ENCODE measurements at regions not wholly inside any gene's neighbourhood (a gene's known extent, or its start where the extent isn't known, plus 50 kb on each side); places are given as distances from the start of the nearest gene placed in this dataset.

- no peak for DNase-seq
- no peak overlapping the region for H3K27ac Mint-ChIP-seq
- H3K9me3 Mint-ChIP-seq: no peaks in the 10 kb centered on the region
- CTCF ChIA-PET: no interaction called here
- no peaks in the 10 kb centered on the region for H3K36me3 Mint-ChIP-seq (ENCODE audit: low read depth)
- intact Hi-C loops (cut with micrococcal nuclease): no loop called here
- no peaks in the 10 kb centered on the region for H3K4me1 Mint-ChIP-seq (ENCODE audit: low read depth)
- no peak overlapping the region for H3K4me3 Mint-ChIP-seq
- no peaks in the 10 kb centered on the region for H3K27me3 Mint-ChIP-seq (ENCODE audit: low read depth)
These were observed 368.3 kb downstream of the SPATA31D1 start for GRCh38 chr9:82356871-82357270.

- Mint-ChIP-seq H3K27ac (no peak overlapping the region), H3K4me1 (ENCODE audit: low read depth) (no peaks in the 10 kb centered on the region), H3K4me3 (no peak overlapping the region)
These were observed 374.6 kb downstream of the SPATA31D1 start for GRCh38 chr9:82363198-82363597.

GRCh38 chr9:82363682-82364081 lies 375.1 kb downstream of the SPATA31D1 start:
- CTCF ChIA-PET: no interaction called here
- peaks cover 2% of the 10 kb centered on the region for H3K9me3 Mint-ChIP-seq
- H3K4me3 Mint-ChIP-seq: no peak overlapping the region
- H3K36me3 Mint-ChIP-seq (ENCODE audit: low read depth): no peaks in the 10 kb centered on the region
- DNase-seq: no peak
- H3K27me3 Mint-ChIP-seq (ENCODE audit: low read depth): no peaks in the 10 kb centered on the region
- intact Hi-C loops (cut with micrococcal nuclease): no loop called here
- no peak overlapping the region for H3K27ac Mint-ChIP-seq
- no peaks in the 10 kb centered on the region for H3K4me1 Mint-ChIP-seq (ENCODE audit: low read depth)

More at GRCh38 chr9:82363198-82363597, 374.6 kb downstream of the SPATA31D1 start:
- peaks cover 2% of the 10 kb centered on the region for H3K9me3 Mint-ChIP-seq
- CTCF ChIA-PET: no interaction called here
- H3K27me3 Mint-ChIP-seq (ENCODE audit: low read depth): no peaks in the 10 kb centered on the region
- DNase-seq: no peak
- H3K36me3 Mint-ChIP-seq (ENCODE audit: low read depth): no peaks in the 10 kb centered on the region
- intact Hi-C loops (cut with micrococcal nuclease): no loop called here

GRCh38 chr9:82367016-82367415 lies 378.4 kb downstream of the SPATA31D1 start:
- Mint-ChIP-seq H3K27ac (no peak overlapping the region), H3K36me3 (ENCODE audit: low read depth) (no peaks in the 10 kb centered on the region), H3K4me1 (ENCODE audit: low read depth) (no peaks in the 10 kb centered on the region), H3K9me3 (peaks cover 4% of the 10 kb centered on the region), H3K4me3 (no peak overlapping the region), H3K27me3 (ENCODE audit: low read depth) (no peaks in the 10 kb centered on the region)
- CTCF ChIA-PET: no interaction called here
- intact Hi-C loops (cut with micrococcal nuclease): no loop called here
- no peak for DNase-seq

- no peaks in the 10 kb centered on the region for H3K27me3 Mint-ChIP-seq (ENCODE audit: low read depth)
- CTCF ChIA-PET: no interaction called here
- no peak for DNase-seq
- no peaks in the 10 kb centered on the region for H3K36me3 Mint-ChIP-seq (ENCODE audit: low read depth)
- peaks cover 4% of the 10 kb centered on the region for H3K9me3 Mint-ChIP-seq
- no peak overlapping the region for H3K27ac Mint-ChIP-seq
- H3K4me3 Mint-ChIP-seq: no peak overlapping the region
- no peaks in the 10 kb centered on the region for H3K4me1 Mint-ChIP-seq (ENCODE audit: low read depth)
- intact Hi-C loops (cut with micrococcal nuclease): no loop called here
These were observed 379.4 kb downstream of the SPATA31D1 start for GRCh38 chr9:82367929-82368328.

GRCh38 chr9:82369251-82369945 lies 380.8 kb downstream of the SPATA31D1 start:
- no peak for DNase-seq
- Mint-ChIP-seq H3K27ac (no peak overlapping the region), H3K4me3 (no peak overlapping the region), H3K9me3 (peaks cover 4% of the 10 kb centered on the region), H3K4me1 (ENCODE audit: low read depth) (no peaks in the 10 kb centered on the region), H3K36me3 (ENCODE audit: low read depth) (no peaks in the 10 kb centered on the region), H3K27me3 (ENCODE audit: low read depth) (no peaks in the 10 kb centered on the region)
- intact Hi-C loops (cut with micrococcal nuclease): no loop called here
- CTCF ChIA-PET: no interaction called here

- intact Hi-C loops (cut with micrococcal nuclease): no loop called here
- H3K4me3 Mint-ChIP-seq: no peak overlapping the region
- no peaks in the 10 kb centered on the region for H3K27me3 Mint-ChIP-seq (ENCODE audit: low read depth)
- peaks cover 2% of the 10 kb centered on the region for H3K9me3 Mint-ChIP-seq
- no peak overlapping the region for H3K27ac Mint-ChIP-seq
- no peak for DNase-seq
- CTCF ChIA-PET: no interaction called here
- no peaks in the 10 kb centered on the region for H3K36me3 Mint-ChIP-seq (ENCODE audit: low read depth)
- no peaks in the 10 kb centered on the region for H3K4me1 Mint-ChIP-seq (ENCODE audit: low read depth)
These were observed 386.5 kb downstream of the SPATA31D1 start for GRCh38 chr9:82375041-82375440.

- Mint-ChIP-seq H3K27me3 (ENCODE audit: low read depth) (no peaks in the 10 kb centered on the region), H3K9me3 (peaks cover 3% of the 10 kb centered on the region), H3K4me1 (ENCODE audit: low read depth) (no peaks in the 10 kb centered on the region), H3K36me3 (ENCODE audit: low read depth) (no peaks in the 10 kb centered on the region), H3K4me3 (no peak overlapping the region), H3K27ac (no peak overlapping the region)
- intact Hi-C loops (cut with micrococcal nuclease): no loop called here
- no peak for DNase-seq
- CTCF ChIA-PET: no interaction called here
These were observed 388.2 kb downstream of the SPATA31D1 start for GRCh38 chr9:82376677-82377232.

GRCh38 chr9:82382887-82383616 lies 394.5 kb downstream of the SPATA31D1 start:
- Mint-ChIP-seq H3K4me1 (ENCODE audit: low read depth) (no peaks in the 10 kb centered on the region), H3K27me3 (ENCODE audit: low read depth) (no peaks in the 10 kb centered on the region), H3K27ac (no peak overlapping the region), H3K9me3 (peaks cover 14% of the 10 kb centered on the region), H3K36me3 (ENCODE audit: low read depth) (no peaks in the 10 kb centered on the region), H3K4me3 (no peak overlapping the region)
- no peak for DNase-seq
- intact Hi-C loops (cut with micrococcal nuclease): no loop called here
- CTCF ChIA-PET: no interaction called here

GRCh38 chr9:82385633-82386032 lies 397.1 kb downstream of the SPATA31D1 start:
- intact Hi-C loops (cut with micrococcal nuclease): no loop called here
- Mint-ChIP-seq H3K27ac (no peak overlapping the region), H3K9me3 (peaks cover 18% of the 10 kb centered on the region), H3K27me3 (ENCODE audit: low read depth) (no peaks in the 10 kb centered on the region), H3K4me3 (no peak overlapping the region), H3K4me1 (ENCODE audit: low read depth) (no peaks in the 10 kb centered on the region), H3K36me3 (ENCODE audit: low read depth) (no peaks in the 10 kb centered on the region)
- CTCF ChIA-PET: no interaction called here
- no peak for DNase-seq

- Mint-ChIP-seq H3K27ac (no peak overlapping the region), H3K9me3 (no peaks in the 10 kb centered on the region), H3K36me3 (ENCODE audit: low read depth) (no peaks in the 10 kb centered on the region), H3K27me3 (ENCODE audit: low read depth) (no peaks in the 10 kb centered on the region), H3K4me1 (ENCODE audit: low read depth) (no peaks in the 10 kb centered on the region), H3K4me3 (no peak overlapping the region)
- CTCF ChIA-PET: interaction anchor here (0.6 kb wide), 1 partner anchor 391 kb away, joined by 4 read pairs; no protein-coding TSS in a partner anchor
- intact Hi-C loops (cut with micrococcal nuclease): no loop called here
- DNase-seq: no peak
These were observed 409.0 kb downstream of the SPATA31D1 start for GRCh38 chr9:82397534-82397933.

- H3K4me3 Mint-ChIP-seq: no peak overlapping the region
- no peaks in the 10 kb centered on the region for H3K27me3 Mint-ChIP-seq (ENCODE audit: low read depth)
- CTCF ChIA-PET: interaction anchor here (0.6 kb wide), 1 partner anchor 989 kb away, joined by 3 read pairs; no protein-coding TSS in a partner anchor
- H3K9me3 Mint-ChIP-seq: peaks cover 5% of the 10 kb centered on the region
- no peaks in the 10 kb centered on the region for H3K4me1 Mint-ChIP-seq (ENCODE audit: low read depth)
- no peak for DNase-seq
- H3K36me3 Mint-ChIP-seq (ENCODE audit: low read depth): no peaks in the 10 kb centered on the region
- intact Hi-C loops (cut with micrococcal nuclease): no loop called here
- no peak overlapping the region for H3K27ac Mint-ChIP-seq
These were observed 415.8 kb downstream of the SPATA31D1 start for GRCh38 chr9:82404196-82404870.
